SW480 (cell line): ENCODE measurements at regions not wholly inside any gene's neighbourhood (a gene's known extent, or its start where the extent isn't known, plus 50 kb on each side); places are given as distances from the start of the nearest gene placed in this dataset.

ENCODE experiments used
- DNase-seq: peaks from one replicate; pipeline ENCODE4 v3.0.0-alpha.2; 2016; ENCODE audit warnings: low spot score

DNA sequence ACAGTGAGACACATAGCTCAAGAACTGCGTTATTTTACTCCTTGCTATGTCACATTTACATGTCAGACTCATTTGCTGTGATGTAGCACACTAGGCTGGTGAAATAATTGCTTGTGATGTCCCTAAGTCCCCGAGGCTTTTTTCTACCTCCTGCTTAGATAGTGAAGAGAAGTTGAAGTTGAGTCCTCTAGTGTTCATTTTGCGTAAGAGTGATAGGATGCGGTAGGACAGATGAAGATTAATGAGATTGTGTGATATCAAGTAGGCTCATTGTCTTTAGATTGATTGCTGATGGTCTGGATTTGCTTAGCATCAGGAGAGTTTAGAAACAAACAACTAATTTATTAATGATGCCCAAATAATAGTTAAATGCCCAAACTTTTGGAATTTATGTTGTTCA, 173.6 kb upstream of the NUDT6 start:
- DNase-seq: no peak

DNA sequence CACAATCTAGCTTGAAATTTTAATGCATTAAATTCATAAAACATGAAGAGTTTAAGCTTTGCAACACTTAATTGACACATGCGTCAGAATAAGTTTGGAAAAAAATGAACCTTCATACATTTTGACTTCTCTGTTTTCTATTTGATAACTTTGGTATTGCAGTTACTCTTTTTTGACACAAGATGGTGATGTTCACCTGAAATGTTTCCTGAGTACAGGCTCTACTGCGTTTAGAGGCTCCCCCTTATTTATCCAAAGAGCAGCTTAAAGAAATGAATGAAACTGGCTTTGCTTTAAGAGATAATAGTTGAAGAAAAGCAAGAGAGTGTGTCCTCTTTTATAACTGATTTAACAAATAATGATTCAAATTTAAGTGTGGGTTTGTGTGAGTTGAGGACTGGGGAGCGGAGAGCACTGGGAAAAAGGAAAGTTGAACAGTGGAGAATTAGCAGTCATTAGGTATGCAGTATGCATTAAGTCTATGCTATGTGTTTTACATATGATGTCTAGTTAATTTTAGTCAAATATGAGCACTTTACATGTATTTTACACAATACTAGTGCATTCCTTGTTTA, 180.6 kb upstream of the NUDT6 start:
- peak; percentile 34 for DNase-seq

DNA sequence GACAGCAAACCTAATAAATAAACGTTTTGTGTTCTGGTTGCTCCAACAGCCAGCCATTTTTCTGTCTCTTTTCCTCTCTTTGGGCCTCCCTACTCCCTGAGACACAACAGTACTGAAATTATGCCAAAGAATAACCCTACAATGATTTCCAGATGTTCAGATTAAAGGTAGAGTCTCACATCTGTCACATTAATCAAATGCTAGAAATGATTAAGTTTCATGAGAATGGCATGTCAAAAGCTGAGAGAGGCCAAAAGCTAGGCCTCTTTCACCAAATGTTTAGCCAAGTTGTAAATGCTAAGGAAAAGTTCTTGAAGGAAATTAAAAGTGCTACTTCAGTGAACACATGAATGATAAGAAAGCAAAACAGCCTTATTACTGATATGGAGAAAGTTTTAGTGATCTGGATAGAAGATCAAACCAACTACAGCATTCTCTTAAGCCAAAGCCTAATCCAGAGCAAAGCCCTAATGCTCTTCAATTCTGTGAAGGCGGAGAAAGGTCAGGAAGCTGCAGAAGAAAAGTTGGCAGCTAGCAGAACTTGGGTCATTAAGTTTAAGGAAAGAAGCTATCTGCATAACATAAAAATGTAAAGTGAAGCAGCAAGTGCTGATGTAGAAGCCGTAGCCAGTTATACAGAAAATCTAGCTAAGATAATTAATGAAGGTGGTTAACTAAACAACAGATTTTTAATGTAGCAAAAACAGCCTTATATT, 182.1 kb upstream of the NUDT6 start:
- no peak for DNase-seq

DNA sequence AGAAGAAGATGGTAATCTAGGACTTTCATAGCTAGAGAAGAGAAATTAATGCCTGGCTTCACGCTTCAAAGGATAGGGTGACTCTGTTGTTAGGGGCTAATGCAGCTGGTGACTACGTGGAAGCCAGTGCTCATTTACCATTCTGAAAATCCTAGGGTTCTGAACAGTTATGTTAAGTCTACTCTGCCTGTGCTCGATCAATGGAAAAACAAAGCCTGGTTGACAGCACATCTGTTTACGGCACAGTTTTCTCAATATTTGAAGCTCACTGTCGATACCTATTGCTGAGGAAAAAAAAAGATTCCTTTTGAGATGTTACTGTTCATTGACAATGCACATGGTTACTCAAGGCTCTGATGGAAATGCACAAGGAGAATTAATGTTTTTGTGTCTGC, 182.6 kb upstream of the NUDT6 start:
- no peak for DNase-seq

DNA sequence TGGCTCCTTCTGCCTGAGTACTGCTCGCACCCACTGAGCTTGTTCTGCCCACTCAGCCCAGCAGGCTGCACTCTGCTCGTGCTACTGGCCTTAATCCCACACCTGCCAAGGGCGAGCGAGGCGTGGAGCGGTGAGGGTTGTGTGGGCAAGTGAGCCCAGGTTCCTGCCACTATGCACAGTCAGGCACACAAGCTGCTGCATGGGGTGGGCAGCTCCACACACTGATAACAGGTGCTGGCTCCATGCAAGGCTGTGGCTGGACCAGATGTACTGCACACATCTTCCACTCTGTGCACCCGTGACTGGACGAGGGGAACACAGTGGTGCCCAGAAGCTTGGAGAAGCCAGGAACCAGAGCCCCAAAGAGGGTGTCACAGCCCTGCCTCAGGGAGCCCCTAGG, 184.3 kb upstream of the NUDT6 start:
- no peak for DNase-seq

DNA sequence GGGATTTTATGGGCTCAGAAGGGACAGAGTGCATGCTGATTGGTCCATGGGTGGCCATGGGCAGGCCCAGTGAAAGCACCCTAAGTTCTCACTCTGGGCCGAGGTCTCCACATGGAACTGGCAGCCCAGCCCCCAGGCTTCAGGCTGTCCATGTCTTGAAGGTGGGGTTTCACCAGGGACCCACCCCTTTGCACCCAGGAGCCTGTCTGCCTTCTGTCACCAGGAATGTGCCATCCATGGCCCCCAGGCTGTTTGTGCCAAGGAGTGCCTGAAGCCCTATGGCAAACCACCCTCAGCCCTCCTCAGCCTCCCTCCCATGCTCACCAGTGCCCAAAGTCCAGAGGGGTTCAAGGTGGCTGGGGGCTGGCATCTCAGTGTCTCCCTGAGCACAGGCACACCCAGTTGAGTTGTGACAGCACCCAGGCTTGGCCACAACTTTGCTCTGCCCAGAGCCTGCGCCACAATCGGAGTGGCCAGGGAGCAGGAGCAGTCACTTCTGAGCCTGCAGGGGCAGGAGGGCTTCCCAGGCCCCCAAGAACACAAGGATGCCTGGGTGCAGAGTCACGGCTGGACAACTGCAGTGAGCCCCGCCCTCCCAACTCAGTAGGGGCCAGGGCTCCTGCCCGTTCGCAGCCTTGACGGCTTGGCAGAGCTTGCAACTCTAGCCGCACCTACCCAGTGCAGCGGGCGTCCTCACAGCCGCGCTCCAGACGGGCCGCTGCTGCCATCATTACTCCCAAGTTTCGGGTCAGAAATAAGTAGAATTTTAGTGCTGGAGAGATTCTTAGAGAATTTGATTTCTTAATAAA, 185.3 kb upstream of the NUDT6 start:
- DNase-seq: no peak

DNA sequence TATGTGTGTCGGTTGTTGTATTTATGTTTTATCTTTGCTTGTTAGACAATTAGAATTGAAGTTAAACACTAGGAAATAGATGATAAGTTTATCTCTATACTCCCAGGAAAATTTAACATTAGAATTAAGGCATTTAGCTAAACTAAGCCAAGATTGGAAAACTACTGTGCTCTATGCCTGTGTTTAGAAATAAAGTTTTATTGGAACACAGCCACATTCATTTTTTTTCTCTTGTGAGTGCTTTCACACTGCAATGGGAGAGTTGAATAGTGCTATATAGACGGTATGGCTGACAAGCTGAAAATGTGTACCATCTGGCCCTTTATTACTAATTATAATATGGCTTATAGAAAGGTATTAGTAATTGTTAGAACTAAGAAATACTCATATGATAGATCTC, 186.7 kb upstream of the NUDT6 start:
- DNase-seq: no peak

DNA sequence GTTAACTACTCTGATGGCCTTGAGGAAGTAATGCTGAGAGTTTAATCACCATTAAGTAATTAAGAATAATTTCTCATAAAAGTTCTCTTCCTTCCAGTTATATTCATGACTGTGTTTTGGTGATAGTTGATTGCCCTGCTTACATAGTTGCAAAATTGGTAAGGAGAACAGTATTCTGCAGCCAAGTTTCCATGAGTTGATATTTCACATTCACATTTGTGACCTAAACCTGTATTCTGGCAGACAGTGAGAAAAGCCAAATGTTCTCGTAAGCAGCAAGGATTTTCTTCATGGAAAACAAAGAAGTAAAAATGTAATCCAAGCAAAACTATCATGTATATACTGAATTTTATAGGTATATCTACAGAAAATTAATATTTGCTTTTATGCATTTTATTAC, 187.8 kb upstream of the NUDT6 start:
- DNase-seq: no peak

DNA sequence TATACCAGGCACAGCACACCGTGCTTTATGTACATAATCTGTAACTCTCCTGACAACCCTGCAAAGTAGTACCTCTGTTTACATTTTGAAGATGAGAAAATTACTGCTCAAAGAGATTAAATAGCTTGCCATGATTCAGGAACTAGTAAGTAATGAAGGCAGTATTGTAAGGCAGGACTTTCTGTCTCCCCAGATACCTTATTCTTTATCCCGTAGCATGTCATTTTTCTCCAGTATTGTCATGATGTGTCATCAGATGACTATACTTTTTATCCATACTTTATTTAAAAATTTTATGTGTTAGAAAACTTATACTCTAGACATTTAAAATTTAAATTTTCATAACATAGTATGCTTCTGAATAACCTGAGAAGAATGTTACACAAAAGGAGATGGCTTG, 188.3 kb upstream of the NUDT6 start:
- no peak for DNase-seq

DNA sequence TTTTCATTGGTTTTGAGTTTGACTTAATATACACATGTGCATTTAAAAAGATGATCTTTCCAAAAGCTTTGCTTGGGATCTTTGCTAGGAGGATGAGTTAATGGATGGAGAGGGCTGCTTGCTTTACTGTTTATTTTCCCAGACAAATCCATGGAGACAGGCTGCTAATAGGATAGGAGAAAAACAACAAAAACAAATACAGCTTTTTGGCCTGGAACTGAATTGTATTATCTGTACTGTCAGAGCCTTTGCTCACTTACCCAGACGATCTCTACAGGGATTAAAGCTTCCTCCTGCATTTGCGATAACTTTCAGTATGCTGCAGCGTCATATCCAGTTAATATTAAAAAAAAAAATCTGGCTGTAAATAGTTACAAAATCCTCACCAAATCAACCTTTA, 190.8 kb upstream of the NUDT6 start:
- no peak for DNase-seq

DNA sequence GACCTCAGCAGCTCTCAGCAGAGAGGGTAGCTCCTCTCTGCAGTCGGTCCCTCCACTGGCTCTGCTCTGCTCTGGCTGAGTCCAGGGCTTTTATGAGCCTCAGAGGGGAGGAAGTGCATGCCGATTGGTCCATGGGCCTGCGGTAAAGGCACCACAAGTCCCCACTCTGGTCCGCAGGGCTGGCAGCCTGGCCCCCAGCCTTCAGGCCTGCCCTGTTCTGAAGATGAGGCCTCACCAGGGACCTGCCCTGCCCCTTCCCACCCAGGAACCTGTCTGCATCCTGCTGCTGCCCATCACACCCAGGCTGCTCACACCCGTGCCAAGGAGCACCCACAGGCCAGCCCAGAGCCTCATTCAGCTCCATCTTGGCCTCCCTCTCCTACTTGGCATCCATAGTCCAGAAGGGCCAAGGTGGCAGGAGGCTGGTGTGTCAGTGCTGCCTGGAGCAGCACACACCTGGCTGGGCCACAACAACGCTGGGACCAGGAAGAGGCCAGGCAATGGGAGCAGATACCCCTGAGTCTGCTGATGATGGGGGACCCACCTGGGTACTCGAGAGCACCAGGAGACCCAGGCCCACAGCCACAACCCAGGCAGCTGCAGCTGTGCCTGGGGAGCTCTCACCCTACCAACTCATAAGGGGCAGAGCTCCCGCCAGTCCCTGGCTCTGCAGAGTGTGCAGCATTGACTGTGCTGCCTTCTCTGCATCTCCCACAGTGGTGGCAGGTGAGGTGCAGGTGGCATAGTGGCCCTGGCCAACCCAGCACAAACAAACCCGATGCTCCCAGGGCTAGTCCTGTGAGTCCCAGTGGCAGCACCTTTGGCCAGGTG, 191.9 kb upstream of the NUDT6 start:
- DNase-seq: no peak

DNA sequence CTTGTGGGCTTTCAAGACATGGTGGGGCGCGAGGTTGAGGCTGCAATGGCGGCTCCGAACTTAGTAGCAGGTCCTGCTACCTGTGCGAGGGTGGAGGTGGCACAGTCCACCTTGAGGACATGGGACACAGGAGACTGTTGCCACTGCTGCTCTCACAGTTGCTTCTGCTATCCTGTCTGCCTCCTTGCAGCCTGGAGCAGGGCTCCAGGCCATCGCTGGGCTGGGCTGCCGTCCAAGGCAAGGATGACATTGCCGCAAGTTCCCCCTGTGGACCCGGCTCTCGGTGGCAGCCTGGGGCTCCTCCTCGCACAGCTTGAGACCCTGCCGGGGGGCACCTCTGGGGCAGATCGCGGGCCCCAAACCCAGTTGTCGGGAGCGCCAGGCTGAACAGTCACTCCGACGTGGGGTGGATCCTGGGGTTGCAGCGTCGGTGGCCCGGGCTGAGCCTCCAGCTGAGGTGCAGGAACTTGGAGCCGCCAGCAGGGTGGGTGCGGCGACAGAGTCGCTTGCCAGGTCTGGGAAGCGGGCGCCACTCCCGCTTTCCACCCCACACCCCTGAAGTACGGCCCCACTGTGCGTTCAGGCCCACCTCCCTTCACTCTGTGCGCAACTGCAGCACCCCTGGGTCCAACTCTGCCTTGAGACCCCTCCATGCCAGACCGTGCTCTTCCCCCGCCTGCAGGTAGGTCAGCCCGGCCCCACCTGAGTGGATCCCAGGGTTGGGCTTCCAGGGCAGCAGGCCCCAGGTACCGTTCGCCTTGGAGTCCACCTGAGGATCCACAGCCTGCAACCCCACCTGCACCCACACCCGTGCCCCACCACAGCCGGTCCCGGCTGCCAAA, 192.7 kb upstream of the NUDT6 start:
- DNase-seq: no peak

DNA sequence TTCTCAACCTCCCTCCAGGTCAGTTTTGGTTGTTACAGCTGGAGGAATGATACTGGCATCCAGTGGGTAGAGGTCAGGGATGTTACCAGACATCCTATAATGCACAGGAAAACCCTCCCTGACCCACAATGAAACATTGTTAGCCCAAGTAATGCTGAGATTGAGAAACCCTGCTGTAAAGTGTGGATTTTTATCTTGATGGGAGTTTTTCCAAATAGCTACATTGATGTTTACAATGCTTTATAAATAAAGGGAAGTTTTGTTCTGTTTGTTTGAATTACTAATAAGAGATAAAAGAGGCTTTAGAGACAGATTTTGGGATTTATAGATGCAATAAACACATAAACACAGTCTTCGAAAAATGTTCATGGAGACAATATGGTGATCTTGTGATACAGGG, 194.0 kb upstream of the NUDT6 start:
- DNase-seq: no peak

DNA sequence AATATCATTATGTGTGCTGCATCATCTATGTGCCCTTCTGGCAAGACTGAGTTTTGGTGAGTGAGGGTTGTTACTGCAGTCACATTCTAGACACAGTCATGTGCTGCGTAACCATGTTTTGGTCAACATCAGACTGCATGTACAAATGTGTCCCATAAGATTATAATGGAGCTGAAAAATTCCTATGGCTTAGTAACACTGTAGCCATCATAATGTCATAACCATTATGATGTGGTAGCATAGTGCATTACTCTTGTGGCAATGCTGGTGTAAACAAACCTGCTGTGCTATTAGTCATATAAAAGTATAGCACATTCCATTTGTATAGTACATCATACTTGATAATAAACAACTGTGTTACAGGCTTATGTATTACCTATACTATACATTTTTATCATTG, 198.1 kb upstream of the NUDT6 start:
- peak; percentile 42 for DNase-seq

DNA sequence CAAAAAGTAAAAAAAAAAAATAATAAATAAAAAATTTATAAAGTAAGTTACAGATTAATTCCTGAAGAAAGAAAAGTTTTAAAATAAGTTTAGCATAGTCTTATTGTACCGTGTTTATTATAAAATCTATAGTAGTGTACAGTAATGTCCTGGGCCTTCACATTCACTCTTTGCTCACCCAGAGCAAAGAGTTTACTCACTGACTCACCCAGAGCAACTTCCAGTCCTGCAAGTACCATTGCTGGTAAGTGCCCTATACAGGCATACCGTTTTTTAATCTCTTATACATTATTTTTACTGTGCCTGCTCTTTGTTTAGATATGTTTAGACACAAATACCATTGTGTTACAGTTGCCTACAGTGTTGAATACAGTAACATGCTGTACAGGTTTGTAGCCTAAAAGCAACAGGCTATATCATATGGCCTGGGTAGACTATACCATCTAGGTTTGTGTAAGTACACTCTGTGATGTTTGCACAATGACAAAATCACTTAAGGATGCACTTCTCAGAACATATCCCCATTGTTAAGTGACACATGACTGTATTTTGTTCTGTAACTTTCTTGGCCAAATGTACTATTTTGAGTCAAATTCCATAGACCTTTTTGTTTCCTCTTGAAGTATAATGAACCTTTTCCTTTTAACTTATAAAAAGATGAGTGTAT, 199.0 kb upstream of the NUDT6 start:
- no peak for DNase-seq

DNA sequence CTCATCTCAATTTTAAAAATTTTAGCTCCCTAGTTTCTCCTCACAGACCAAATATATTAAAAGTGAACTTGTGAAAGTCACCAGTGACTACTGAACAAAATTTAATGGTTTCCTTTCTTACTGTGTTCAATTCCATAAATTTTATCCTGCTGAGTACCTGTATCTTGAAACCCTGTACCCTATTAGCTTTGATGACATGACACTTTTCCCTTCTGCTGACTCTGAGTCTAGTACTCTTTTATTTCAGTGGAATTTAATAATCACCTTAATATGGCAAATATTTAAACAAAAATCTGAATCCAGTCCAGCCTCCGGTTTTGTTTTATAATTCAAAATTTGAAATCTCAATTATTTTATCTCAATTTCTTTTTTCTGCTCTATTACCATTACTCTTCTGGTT, 203.1 kb upstream of the NUDT6 start:
- no peak for DNase-seq

DNA sequence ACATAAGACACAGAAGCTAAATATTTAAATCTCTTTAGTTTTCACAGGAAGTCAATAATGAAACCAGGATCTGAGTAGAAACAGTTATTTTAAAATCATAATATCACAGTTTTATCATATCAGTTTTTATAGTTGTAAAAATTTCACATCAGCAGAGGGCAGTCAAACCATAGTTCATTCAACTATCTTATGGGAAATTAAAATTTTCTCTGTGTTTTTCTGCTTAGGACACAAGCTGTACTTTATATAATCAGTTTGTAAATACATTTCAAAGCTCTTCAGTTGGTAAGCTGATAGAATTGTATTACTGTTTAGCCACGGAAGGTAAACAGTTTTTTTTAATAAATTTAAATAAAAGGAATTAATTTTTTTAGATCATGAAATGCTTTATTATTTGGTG, 204.8 kb upstream of the NUDT6 start:
- DNase-seq: peak; percentile 0

DNA sequence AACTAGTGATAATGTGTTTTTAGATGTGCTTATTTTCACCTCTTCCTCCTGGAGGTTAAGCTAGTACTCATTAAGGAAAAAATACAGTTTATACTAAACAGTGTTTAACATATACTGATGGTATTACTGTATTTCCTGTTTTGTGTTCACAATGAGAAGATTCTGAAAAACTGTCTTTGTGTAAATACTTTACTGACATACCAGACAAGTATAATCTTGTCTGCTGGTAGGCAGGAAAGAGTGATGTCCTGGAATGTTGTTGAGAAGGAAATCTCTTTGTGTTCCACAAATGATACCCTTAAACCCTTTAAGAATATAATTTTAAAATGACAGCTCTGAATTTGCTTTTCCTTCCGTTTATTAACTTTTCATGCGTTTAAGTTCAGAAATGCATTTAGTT, 205.5 kb upstream of the NUDT6 start:
- DNase-seq: no peak

DNA sequence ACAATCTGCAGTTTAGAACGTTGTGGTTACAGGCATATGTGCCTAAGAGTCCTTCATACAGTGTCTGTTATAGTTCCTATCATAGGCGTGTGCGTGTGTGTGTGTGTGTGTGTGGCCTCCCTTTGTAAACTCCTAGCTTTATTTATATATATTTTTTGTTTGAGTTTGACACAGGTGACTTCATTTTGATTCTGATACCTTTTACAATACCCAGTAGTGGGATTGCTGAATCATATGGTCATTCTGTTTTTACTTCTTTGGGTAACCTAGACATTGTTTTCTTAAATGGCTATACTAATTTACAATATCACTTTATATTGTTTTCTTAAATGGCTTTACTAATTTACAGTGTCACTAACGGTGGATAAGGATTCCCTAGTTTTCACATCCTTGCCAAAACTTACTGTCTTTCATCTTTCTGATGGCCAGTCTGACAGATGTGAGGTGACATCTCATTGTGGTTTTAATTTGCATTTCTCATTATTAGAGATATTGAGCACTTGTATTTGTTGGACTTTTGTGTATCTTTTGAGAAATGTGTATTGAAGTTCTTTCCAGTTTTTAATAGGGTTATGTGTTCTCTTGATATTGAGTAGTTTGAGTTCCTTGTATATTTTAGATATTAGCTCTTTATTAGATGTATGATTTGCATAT, 211.1 kb upstream of the NUDT6 start:
- no peak for DNase-seq

DNA sequence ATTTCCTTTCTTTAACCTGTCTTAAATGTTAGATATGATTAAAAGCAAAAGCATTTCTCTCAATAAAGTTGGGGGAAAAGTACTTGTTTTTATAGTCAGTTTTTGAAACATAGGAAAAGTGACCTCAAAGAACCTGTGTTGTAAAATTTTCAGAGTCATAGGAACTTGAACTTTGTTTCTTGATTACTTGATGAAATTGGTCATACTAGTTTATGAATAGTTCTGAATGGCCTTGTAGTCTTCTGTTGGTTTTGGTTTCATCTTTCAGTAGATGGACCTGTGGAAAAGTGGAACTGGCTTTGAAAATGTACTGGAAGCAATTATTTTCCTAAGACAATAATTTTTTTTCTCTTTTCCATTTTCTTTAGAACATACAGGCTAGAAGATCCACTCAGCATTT, 222.2 kb upstream of the NUDT6 start:
- no peak for DNase-seq

DNA sequence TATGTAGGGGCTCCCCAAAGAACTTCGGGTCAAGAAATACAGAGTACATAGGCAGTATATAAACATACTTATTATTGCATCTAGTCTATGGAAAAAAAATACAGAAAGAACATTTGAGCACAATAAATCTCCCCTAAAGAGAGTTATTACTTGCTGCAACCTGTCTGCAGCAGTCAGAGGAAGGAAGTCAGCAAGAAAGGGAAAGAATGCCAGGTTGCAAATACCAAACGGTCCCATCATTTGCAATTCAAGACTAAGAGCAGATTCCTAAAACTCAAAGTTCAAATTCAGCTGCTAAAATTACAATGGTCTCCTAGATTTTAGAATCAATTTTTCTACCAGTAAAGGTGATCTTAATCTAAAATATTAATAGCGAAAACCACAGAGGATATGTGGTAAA, 236.2 kb upstream of the NUDT6 start:
- no peak for DNase-seq
